ENCODE measurements at regions not wholly inside any gene's neighbourhood (a gene's known extent, or its start where the extent isn't known, plus 50 kb on each side); places are given as distances from the start of the nearest gene placed in this dataset.

DNA sequence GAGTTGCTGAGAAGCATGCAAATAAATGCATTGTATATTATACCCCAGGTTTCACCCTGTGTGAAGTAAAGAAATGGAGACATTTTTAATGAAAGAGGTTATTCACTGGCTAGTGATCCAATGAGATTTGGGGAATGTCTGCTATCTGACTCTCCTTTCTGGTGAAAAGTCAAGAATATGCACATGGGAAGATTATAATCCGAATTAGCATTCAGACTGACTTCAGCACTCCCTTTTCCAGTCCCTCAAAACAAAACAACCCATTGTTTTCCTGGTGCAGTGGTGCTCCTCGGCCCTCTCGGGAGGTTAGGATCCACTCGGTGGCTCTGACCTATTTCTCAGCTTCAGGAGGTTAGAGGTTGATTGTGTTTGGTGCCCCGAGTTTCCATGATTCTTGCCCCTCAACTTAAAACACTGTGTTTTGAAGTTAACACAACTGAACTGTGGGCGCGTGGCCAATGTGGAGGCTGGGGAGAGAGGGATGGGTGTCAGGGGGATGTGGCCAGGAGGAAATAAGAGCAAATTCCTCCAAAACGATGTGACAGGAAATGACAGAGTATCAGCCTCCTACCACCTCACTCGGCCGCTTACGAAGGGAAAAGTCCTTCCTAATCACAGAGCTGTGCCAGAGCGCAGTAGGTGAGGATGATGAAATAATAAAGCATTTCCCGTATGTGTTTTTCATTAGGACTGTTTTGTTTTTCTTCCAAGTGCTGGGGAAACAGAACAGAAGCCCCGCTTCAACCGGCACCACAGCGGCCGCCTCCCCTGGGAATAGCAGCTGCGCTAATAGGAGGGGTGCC is 440.1 kb downstream of the MTX2 start:
- no peaks in the 10 kb centered on the region for H3K9me3 ChIP-seq (ENCODE audit: low read length)
- H4K20me1 ChIP-seq (ENCODE audit: insufficient read depth, low read length), result no peaks in the 10 kb centered on the region
- no peak for DNase-seq (ENCODE audit: low spot score)
- H3K4me3 ChIP-seq (ENCODE audit: low read depth, low read length, poor library complexity, severe bottlenecking), result no peak overlapping the region
- H2AFZ ChIP-seq (ENCODE audit: low read length), result no peak overlapping the region
- TF ChIP-seq, protein P1, sequence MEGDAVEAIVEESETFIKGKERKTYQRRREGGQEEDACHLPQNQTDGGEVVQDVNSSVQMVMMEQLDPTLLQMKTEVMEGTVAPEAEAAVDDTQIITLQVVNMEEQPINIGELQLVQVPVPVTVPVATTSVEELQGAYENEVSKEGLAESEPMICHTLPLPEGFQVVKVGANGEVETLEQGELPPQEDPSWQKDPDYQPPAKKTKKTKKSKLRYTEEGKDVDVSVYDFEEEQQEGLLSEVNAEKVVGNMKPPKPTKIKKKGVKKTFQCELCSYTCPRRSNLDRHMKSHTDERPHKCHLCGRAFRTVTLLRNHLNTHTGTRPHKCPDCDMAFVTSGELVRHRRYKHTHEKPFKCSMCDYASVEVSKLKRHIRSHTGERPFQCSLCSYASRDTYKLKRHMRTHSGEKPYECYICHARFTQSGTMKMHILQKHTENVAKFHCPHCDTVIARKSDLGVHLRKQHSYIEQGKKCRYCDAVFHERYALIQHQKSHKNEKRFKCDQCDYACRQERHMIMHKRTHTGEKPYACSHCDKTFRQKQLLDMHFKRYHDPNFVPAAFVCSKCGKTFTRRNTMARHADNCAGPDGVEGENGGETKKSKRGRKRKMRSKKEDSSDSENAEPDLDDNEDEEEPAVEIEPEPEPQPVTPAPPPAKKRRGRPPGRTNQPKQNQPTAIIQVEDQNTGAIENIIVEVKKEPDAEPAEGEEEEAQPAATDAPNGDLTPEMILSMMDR (conservative IDR thresholded peaks at IDR 0.05; ENCODE audit: low read length), result no peak
- TF ChIP-seq EZH2phosphoT487 (IDR thresholded peaks at IDR 0.05; ENCODE audit: borderline replicate concordance, low read depth, low read length), result no peak
- CTCF ChIA-PET (ENCODE audit: unreplicated experiment), result no interaction called here
- intact Hi-C loops (cut with micrococcal nuclease; ENCODE audit: unreplicated experiment), result no loop called here
- BruUV-seq (replicated peaks), result no TSS peak
- no peak overlapping the region for H3K4me2 ChIP-seq (ENCODE audit: low read length)
- H3K4me1 ChIP-seq (ENCODE audit: insufficient read depth, low read length, poor library complexity, severe bottlenecking), result no peaks in the 10 kb centered on the region
- H3K36me3 ChIP-seq (ENCODE audit: insufficient read depth, low read length), result no peaks in the 10 kb centered on the region
- H3K79me2 ChIP-seq (ENCODE audit: insufficient read depth, low read depth, low read length), result no peaks in the 10 kb centered on the region
- no peaks in the 10 kb centered on the region for H3K9me2 ChIP-seq (ENCODE audit: insufficient read depth, low read length)
- POLR2A ChIA-PET, result interaction anchor here (0.5 kb wide), 1 partner anchor 11 kb away, joined by 4 read pairs; no protein-coding TSS in a partner anchor
- no peak overlapping the region for H3K27ac ChIP-seq (ENCODE audit: low read depth, low read length, poor library complexity, severe bottlenecking)

DNA sequence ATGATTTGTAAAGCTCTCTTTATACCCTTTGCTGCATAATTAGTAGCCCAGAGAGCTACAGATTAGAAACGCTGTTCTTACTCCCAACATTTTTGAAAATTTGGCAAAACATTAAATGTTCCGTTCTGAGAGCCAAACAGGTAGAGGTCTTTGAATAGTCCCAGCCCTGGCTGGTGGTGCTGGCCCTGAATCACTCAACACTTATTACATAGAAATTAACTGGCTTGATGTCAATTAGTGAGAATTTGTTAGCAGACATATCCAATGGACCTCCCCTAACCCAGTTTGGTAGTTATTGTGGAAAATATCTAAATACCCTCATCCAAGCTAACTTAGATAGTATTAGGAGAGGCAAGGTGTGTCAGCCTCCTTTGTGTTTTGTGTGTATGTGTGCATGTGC is 440.7 kb downstream of the MTX2 start:
- Histone ChIP-seq H3K9me3 (ENCODE audit: low read length) (no peaks in the 10 kb centered on the region), H3K9me2 (ENCODE audit: insufficient read depth, low read length) (no peaks in the 10 kb centered on the region), H3K4me1 (ENCODE audit: insufficient read depth, low read length, poor library complexity, severe bottlenecking) (no peaks in the 10 kb centered on the region), H3K4me3 (ENCODE audit: low read depth, low read length, poor library complexity, severe bottlenecking) (no peak overlapping the region), H3K79me2 (ENCODE audit: insufficient read depth, low read depth, low read length) (no peaks in the 10 kb centered on the region), H3K27ac (ENCODE audit: low read depth, low read length, poor library complexity, severe bottlenecking) (no peak overlapping the region), H4K20me1 (ENCODE audit: insufficient read depth, low read length) (no peaks in the 10 kb centered on the region), H3K4me2 (ENCODE audit: low read length) (no peak overlapping the region), H2AFZ (ENCODE audit: low read length) (no peak overlapping the region), H3K36me3 (ENCODE audit: insufficient read depth, low read length) (no peaks in the 10 kb centered on the region)
- ChIA-PET CTCF (ENCODE audit: unreplicated experiment) (no interaction called here), POLR2A (interaction anchor here (0.5 kb wide), 1 partner anchor 11 kb away, joined by 4 read pairs; no protein-coding TSS in a partner anchor)
- intact Hi-C loops (cut with micrococcal nuclease; ENCODE audit: unreplicated experiment), result no loop called here
- BruUV-seq (replicated peaks), result no TSS peak
- DNase-seq (ENCODE audit: low spot score), result no peak
- TF ChIP-seq, protein P1 (conservative IDR thresholded peaks at IDR 0.05; ENCODE audit: low read length), result no peak
- no peak for TF ChIP-seq EZH2phosphoT487 (IDR thresholded peaks at IDR 0.05; ENCODE audit: borderline replicate concordance, low read depth, low read length)

DNA sequence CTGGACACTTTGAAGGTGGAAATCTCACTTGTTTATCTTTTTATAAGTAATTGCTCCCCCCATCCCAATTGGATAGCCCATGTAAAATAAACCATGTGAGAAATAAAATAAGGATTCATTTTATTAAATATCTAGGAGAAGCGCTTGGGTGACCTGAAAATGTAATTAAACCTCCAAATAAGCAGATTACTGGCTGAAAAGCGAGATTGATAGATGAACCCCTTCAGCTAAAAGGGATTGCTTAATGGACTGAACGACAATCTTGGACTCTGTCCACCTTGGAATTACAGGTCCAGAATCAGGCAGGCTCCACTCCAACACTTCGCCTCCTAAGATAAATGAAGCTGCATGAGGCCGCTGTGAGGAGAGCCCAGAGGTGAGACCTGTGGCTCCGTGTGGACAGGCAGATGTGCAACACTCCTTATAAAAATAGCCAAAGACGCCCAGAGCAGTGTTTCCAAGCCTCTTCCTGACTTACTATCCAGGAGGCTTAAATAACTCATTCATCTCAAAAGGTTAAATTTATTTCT is 441.5 kb downstream of the MTX2 start:
- no peak for DNase-seq (ENCODE audit: low spot score)
- H3K9me2 ChIP-seq (ENCODE audit: insufficient read depth, low read length), result no peaks in the 10 kb centered on the region
- no peak overlapping the region for H3K4me2 ChIP-seq (ENCODE audit: low read length)
- no peaks in the 10 kb centered on the region for H4K20me1 ChIP-seq (ENCODE audit: insufficient read depth, low read length)
- no peaks in the 10 kb centered on the region for H3K79me2 ChIP-seq (ENCODE audit: insufficient read depth, low read depth, low read length)
- no peaks in the 10 kb centered on the region for H3K36me3 ChIP-seq (ENCODE audit: insufficient read depth, low read length)
- TF ChIP-seq EZH2phosphoT487 (IDR thresholded peaks at IDR 0.05; ENCODE audit: borderline replicate concordance, low read depth, low read length), result no peak
- TF ChIP-seq, protein P1 (conservative IDR thresholded peaks at IDR 0.05; ENCODE audit: low read length), result no peak
- no TSS peak for BruUV-seq (replicated peaks)
- H3K4me1 ChIP-seq (ENCODE audit: insufficient read depth, low read length, poor library complexity, severe bottlenecking), result no peaks in the 10 kb centered on the region
- no peaks in the 10 kb centered on the region for H3K9me3 ChIP-seq (ENCODE audit: low read length)
- POLR2A ChIA-PET, result no interaction called here
- H3K27ac ChIP-seq (ENCODE audit: low read depth, low read length, poor library complexity, severe bottlenecking), result no peak overlapping the region
- intact Hi-C loops (cut with micrococcal nuclease; ENCODE audit: unreplicated experiment), result no loop called here
- H3K4me3 ChIP-seq (ENCODE audit: low read depth, low read length, poor library complexity, severe bottlenecking), result no peak overlapping the region
- CTCF ChIA-PET (ENCODE audit: unreplicated experiment), result no interaction called here
- no peak overlapping the region; the same call in 1 of the 2 replicates for H2AFZ ChIP-seq (ENCODE audit: low read length)
